ENCODE measurements at regions not wholly inside any gene's neighbourhood (a gene's known extent, or its start where the extent isn't known, plus 50 kb on each side); places are given as distances from the start of the nearest gene placed in this dataset.
"Not testable (repeated sequence)": the region's sequence is repeated elsewhere in the genome, so short reads cannot be mapped to it uniquely, and the experiment has no call there.

DNA sequence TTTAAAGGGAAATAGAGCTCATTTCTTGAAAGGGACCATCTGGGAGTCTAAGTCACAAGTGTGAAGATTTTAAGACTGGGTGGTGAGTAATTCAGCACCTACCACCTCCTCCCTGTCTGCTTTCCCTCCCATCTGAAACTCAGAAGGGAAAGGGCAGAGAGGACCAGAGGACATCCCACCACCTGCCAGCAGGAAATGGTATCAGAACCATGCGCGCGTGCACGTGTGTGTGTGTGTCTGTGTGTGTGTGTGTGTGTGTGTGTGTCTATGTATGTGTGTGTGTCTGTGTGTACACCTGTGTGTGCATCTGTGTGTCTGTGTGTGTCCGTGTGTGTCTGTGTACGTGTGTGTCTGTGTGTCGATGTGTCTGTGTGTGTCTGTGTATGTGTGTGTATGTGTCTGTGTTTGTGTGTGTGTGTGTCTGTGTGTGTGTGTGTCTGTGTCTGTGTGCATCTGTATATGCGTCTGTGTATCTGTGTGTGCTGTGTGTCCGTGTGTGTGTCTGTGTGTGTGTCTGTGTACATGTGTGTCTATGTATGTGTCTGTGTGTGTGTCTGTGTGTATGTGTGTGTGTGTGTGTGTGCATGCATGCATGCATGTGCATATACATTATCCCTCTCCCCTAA, 76.8 kb downstream of the ZFP36L2 start:
- TF ChIP-seq, protein P1, sequence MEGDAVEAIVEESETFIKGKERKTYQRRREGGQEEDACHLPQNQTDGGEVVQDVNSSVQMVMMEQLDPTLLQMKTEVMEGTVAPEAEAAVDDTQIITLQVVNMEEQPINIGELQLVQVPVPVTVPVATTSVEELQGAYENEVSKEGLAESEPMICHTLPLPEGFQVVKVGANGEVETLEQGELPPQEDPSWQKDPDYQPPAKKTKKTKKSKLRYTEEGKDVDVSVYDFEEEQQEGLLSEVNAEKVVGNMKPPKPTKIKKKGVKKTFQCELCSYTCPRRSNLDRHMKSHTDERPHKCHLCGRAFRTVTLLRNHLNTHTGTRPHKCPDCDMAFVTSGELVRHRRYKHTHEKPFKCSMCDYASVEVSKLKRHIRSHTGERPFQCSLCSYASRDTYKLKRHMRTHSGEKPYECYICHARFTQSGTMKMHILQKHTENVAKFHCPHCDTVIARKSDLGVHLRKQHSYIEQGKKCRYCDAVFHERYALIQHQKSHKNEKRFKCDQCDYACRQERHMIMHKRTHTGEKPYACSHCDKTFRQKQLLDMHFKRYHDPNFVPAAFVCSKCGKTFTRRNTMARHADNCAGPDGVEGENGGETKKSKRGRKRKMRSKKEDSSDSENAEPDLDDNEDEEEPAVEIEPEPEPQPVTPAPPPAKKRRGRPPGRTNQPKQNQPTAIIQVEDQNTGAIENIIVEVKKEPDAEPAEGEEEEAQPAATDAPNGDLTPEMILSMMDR (conservative IDR thresholded peaks at IDR 0.05; ENCODE audit: low read depth, low read length): no peak
- no peak for DNase-seq (ENCODE audit: low read depth)
- H3K4me3 ChIP-seq (ENCODE audit: low read depth, low read length): no peak overlapping the region

DNA sequence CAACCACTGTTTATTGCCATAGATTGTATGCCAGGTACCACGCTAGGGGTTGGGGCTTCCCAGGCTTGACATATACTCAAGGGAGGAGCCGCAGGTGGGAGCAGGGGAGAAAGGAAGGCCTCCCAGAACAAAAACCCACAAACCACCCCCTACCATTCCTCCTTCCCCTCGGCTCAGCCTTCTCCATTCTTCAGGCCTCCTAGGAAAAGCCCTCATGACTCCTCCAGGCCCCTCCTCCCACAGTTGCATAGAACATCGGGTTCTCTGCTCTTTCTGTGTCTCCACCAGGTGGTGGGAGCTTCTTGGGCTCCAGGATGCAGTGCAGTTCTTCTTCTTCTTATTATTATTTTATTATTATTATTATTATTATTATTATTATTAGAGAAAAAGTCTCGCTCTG, 80.3 kb downstream of the ZFP36L2 start:
- TF ChIP-seq, protein P1 (conservative IDR thresholded peaks at IDR 0.05; ENCODE audit: low read depth, low read length): peak; percentile 25
- H3K4me3 ChIP-seq (ENCODE audit: low read depth, low read length): no peak overlapping the region
- peak; percentile 31 for DNase-seq (ENCODE audit: low read depth)

DNA sequence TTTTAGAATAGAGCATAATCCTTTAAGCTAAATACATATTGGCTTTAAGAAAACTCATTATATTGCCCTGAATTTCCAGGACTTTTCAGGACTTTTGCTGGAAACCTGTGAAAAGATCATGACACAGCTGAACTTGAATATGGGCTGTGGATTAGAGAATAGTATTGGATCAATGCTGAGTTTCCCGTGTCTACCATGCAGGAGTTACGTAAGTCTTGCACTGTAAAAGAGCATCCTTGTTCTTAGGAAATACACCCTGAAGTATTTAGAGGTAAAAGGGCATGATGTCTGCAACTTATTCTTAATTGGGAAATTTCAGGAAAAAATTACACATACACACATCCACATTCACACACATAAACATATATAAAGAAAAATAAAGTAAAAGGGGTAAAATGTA, 82.1 kb downstream of the ZFP36L2 start:
- TF ChIP-seq, protein P1 (conservative IDR thresholded peaks at IDR 0.05; ENCODE audit: low read depth, low read length): no peak
- no peak overlapping the region for H3K4me3 ChIP-seq (ENCODE audit: low read depth, low read length)
- DNase-seq (ENCODE audit: low read depth): peak; percentile 42

DNA sequence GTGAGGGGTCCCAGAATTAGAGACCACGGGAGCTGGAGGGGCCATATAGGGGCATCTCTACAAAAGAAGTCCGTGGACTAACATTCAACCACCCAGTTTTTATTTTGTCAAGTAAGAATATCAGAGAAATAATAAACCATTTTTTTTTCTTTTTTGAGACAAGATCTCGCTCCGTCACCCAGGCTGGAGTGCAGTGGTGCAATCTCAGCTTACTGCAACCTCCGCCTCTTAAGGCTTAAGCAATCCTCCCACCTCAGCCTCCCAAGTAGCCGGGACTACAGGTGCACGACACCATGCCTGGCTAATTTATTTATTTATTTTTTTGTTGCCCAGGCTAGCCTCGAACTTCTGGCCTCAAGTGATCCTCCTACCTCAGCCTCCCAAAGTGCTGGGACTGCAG, 82.7 kb downstream of the ZFP36L2 start:
- no peak for DNase-seq (ENCODE audit: low read depth)
- H3K4me3 ChIP-seq (ENCODE audit: low read depth, low read length): no peak overlapping the region
- TF ChIP-seq, protein P1 (conservative IDR thresholded peaks at IDR 0.05; ENCODE audit: low read depth, low read length): no peak

DNA sequence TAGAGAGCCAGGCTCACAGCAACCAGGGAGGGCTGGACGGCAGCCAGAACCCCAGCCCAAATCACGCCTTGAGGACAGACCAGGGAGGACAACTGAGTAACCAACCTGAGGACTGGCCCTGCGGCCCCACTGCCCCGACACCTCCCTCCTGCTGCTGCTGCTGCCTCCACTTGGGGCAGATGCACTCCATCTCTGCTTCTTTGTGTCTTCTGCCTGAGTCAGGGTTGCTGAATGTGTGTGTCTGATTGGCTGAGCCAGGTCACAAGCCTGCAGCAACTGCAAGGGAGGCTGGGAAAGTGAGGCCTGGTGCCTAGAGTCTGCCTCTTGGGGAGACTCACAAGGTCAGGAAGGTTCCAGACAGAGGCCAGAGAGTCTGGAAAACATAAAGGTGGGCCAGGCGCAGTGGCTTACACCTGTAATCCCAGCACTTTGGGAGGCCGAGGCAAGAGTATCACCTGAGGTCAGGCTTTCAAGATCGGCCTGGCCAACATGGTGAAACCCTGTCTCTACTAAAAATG, 83.4 kb downstream of the ZFP36L2 start:
- H3K4me3 ChIP-seq (ENCODE audit: low read depth, low read length): no peak overlapping the region
- TF ChIP-seq, protein P1 (conservative IDR thresholded peaks at IDR 0.05; ENCODE audit: low read depth, low read length): peak; percentile 22
- DNase-seq (ENCODE audit: low read depth): peak; percentile 28

DNA sequence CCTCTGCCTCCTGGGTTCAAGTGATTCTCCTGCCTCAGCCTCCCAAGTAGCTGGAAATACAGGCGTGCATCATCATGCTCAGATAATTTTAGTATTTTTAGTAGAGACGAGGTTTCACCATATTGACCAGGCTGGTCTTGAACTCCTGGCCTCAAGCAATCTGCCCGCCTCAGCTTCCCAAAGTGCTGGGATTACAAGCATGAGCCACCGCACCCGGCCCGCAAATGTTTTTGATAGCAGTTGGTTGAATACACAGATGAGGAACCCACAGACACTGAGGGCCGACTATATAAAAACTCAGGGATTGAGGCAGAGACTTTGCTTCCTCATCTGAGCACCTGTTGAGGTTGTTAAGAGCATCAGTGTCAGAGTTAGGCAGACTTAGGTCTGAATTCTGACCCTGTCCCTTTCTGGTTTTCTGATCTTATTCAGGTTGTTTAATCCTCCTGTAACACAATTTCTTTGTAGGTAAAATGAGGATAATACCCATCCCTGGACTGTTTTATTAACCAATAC, 84.7 kb downstream of the ZFP36L2 start:
- not testable (repeated sequence) for DNase-seq (ENCODE audit: low read depth); H3K4me3 ChIP-seq (ENCODE audit: low read depth, low read length)

DNA sequence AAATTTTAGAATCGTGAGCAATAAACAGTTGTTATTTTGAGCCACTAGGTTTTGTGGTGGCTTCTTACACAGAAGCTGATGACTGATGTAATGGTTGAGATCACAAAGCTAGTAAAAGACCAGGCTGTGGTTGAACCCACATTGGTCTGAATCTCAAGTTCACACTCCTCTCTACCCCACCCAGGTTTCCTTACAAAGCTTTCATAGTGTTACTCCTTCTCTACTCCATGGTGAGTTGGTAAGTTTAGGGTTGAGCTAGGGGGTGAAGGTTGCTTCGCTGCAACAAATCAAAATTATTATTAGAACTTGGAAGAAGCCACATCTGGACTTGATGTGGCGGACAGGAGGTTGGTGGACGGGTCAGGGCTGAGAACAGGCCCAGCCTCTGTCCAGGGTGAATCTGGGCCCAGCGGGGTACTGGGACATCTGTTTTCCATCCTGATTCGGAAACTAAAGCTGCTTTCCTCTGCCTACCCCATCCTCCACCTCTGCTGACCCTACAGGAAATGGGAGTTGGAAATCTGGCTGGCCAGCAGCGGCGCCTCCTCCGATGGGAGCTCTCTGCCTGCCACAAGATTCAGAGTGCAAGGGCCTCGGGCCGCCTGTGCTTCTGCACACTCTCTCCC, 86.3 kb downstream of the ZFP36L2 start:
- H3K4me3 ChIP-seq (ENCODE audit: low read depth, low read length): no peak overlapping the region
- DNase-seq (ENCODE audit: low read depth): peak; percentile 86
- TF ChIP-seq, protein P1 (conservative IDR thresholded peaks at IDR 0.05; ENCODE audit: low read depth, low read length): no peak

Data from choroid plexus epithelial cell (primary cell).